HG03159 (cell line): ENCODE measurements at regions not wholly inside any gene's neighbourhood (a gene's known extent, or its start where the extent isn't known, plus 50 kb on each side); places are given as distances from the start of the nearest gene placed in this dataset.
"Not testable (repeated sequence)": the region's sequence is repeated elsewhere in the genome, so short reads cannot be mapped to it uniquely, and the experiment has no call there.

Experiments
- ATAC-seq: cut with Tn5 transposase; IDR thresholded peaks from one replicate; pipeline ENCODE4 v1.9.1; 2021; ENCODE audit warnings: mild to moderate bottlenecking, moderate library complexity; ENCODE audit not compliant: unreplicated experiment

DNA sequence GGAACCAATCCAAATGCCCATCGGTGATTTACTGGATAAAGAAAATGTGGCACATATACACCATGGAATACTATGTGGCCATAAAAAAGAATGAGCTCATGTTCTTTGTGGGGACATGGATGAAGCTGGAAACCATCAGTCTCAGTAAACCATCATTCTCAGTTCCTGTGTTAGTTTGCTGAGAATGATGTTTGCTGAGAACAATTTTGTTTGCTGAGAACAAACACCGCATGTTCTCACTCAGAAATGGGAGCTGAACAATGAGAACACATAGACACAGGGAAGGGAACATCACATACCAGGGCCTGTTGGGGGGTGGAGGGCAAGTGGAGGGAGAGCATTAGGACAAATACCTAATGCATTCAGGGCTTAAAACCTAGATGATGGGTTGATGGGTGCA lies 185.5 kb downstream of the ANXA1 start:
- ATAC-seq, result not testable (repeated sequence)

DNA sequence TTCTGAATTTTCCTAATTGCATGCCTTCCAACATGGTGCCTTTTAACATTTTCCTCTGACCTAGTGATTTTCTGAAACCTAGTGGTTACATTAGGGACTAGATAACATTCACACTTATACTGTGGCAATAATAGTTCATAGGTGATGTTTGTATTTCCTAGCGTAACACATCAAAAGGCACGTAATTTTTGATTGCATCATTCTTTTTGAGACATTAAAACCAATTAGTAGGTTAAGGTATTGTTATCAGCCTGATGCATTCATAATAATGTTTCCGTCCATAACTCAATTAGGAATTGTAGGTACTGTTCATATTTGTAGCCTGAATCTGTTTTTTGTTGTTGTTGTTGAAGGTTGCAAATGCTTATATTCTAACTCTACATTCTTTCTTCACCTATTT lies 192.4 kb downstream of the ANXA1 start:
- no peak for ATAC-seq

DNA sequence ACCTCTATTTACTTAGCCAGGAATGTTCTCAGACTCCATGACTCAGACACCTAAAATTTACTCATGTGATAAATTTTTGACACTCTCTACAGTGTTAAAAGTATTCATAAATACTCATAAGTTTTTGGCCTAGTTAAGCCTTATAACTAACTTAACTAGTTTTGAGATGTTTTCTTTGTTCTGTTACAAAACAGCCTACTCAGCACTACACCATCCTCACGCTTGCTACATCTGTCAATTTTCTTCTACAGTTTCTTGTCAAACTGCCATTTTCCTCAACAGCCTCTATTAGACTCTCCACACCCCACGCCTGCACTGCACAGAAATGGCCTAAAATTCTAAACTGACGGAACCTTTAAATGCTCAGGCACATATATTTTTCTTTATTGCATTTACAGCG lies 195.5 kb downstream of the ANXA1 start:
- ATAC-seq, result no peak

DNA sequence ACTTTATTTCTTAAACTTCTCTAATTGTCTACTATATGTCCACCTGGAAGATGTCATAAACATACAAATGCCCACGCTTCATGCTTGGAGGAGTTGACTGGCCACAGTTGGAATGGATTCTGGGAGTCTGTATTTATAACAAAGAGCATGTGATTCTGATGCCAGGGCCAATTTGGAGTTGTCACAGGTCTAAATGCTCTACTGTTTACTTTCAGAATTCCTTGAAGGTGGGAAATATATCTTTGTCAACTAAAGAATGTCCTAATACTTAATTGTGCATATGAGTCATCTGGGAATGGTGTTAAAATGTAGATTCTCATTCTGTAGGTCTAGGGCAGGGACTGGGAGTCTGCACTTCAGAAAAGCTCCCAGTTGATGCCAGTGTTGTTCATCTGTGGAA lies 196.1 kb downstream of the ANXA1 start:
- ATAC-seq, result no peak

DNA sequence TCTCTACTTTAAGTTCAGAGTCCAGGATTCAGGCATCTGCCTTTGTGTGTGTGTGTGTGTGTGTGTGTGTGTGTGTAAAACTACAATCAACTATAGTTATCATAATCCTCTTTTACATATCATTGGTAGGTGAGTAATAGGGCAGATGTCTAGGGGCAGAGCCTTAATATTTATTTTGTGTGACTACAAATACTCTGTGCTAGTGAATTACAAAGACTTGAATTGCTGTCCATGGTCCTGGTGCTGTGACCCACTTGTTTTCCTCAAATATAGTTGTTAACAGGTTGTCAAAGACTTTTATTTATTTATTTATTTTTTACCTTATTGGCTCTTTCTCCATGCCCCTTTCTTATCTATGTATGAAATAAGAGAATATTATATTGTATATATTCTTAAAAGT lies 196.8 kb downstream of the ANXA1 start:
- ATAC-seq, result no peak

DNA sequence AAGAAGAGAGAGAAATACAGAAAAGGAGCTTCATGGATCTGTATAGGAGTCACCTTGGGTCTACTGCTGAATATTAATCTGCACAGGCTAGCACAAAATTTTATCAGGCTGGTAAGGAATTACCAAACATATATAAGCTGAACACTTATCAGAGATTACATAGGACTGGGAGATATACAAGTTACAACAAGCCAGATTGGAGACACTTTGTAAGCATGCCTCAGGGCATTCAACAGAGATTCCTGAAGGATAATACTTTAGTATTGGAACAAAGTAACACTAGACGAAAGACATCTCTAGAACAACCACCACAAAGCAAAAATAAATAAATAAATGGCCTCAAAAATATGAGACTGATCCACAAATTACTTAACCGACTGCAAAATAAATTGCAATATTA lies 197.8 kb downstream of the ANXA1 start:
- no peak for ATAC-seq

DNA sequence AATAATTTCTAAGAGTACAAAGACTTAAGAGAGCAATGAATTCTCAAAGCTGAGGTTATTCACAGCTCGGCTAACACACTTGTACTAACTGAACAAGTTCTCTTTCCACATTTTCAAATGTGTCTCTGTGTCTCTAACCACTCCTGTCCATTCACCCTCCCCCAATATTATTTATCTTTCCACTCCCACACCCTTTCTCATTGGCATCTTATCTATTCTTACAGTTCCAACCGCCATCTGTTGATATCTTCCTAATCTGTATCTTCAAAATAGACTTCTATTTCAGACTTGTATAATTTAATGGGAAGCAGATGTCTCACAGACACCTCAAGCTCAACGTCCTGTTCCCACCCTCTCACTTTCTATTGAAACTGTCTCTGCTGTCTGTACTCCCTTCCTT lies 205.9 kb downstream of the ANXA1 start:
- no peak for ATAC-seq

DNA sequence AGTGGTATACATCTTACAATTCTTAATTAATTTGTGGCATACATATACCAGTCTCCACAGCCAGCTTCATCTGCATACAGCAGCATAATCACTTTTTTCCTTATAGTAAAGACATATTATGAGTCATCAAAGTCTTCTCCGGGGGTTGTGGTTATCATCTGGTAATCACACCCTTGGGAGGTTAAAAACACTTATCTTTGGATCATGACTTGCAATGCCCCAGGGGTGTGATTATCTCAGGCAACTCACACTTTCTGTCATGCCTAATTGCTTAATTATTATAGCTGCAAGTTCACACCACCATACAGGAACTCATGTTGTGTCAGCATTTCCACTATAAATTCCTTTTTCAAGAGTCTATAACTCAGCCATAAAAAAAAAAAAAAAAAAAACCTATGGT lies 218.4 kb downstream of the ANXA1 start:
- no peak for ATAC-seq

DNA sequence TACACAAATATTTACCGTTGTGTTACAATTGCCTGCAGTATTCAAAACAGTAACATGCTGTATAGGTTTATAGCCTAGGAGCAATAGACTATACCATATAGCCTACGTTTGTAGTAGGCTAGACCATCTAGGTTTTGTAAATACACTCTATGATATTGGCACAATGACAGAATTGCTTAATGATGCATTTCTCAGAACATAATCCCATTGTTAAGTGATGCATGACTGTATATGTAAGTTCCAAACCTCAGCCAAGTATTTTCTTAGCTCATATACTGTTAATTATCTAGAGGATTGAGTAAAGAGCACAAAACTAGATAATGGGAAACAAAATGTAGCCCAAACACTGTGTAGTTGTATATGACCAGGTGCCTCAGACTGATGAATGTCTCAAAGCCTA lies 220.1 kb downstream of the ANXA1 start:
- no peak for ATAC-seq

DNA sequence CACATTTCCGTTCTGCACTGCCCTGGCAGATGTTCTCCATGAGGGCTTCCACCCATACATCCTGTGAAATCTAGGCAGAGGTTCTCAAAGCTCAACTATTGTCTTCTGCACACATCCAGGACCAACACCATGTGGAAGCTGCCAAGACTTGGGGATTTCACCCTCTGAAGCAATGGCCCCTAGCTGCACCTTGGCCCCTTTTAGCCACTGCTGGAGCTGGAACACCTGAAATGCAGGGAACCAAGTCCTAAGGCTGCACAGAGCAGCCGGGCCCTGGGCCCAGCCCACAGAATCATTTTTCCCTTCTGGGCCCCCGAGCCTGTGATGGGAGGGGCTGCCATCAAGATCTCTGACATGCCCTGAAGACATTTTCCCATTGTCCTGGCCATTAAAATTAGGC lies 228.7 kb downstream of the ANXA1 start:
- ATAC-seq, result no peak

DNA sequence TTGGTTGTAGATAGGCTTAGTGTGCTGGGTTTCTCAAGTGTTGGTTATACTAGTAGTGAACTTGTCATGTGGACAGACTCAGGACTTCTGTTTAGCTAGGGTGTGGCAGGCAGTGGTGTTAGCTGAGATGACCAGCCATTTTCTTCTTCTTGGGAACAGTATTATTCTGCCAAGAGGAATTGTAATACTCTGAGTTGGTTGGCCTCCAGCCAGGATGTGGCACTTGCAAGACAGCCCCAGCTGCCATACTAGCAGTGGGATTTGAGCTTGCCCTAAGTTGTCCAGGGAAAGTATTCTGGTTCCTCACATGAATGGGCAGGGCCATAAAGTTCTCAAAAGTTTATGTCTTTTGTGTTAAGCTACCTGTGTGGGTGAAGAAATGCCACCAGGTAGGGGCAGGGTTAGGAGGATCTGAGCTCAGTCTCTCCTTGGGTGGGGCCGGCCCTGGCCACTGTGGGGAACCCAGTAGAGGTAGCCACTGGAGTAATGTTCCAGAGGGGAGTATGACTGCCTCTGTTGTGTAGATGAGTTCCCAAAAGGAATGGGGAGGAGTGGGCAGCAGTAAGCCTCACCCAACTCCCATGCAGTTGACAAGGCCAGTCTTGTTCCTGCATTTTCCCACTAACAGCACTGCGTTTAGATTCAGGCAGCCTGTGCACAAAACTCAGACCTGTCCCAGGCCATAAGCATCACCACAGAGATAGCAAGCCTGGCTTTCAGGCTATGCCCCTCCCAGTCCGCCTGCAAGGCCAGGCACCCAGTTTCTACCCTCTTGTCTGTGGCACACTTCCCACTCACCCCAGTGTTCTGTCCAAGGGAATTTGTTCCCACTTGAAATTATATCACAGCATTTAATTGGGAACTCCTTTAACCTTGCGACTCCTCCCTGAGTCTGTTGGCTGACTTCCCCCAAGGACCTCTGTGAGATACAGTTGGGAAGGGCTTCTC lies 250.7 kb downstream of the ANXA1 start:
- no peak for ATAC-seq

DNA sequence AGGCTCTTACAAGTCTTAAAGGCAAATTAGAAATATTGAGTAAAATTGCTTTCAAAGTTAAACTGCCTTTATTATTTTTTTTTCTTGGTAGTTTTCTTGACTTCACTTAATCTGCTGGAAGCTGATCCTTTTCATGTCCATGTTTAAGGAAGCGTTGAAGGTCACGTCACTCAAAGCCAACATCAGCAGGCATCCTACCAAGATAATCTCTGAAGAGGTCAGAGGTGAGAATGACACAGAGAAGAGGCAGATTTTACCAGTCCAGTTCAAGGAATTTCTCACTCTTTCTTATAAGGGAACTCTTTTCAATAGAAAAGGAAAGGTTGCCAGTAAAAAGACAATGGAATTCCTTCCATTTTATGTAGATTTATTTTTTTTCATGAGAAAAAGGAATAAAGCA lies 259.8 kb downstream of the ANXA1 start:
- no peak for ATAC-seq

DNA sequence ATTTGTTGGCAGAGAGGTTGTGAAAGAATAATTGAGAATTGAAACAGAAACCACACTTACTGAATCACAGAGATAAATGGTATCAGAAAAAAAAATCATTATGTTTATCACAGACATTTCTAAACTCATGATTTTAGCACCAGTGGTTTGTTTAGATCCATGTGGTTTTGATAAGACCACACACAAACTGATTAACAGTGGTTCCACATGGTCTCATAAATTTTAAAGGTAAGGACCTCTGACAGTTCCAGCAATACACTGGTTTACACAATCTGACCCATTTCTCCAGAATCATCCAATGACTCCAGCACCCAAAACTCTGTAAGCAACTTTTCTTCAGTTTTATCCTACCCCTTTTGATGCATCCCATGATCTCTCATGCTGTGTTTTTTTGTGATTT lies 261.2 kb downstream of the ANXA1 start:
- ATAC-seq, result no peak

DNA sequence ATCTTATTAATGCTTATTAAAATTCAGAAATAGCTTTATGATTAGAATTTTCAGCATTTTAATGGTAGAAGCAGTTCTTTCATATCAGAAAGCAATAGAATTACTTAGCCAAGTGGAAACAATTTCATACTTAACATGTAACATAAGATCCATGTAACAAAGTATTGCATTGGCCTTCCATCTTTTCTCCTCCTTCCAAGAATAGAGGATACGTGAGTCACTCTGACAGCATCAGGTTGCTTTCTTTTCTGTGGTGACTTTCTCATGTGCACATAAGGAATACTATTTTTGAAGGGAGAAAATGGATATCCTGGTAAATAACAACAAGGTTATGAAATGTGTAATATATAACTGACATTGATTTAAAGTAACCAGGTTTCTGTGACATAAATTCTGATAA lies 272.2 kb downstream of the ANXA1 start:
- ATAC-seq, result no peak

DNA sequence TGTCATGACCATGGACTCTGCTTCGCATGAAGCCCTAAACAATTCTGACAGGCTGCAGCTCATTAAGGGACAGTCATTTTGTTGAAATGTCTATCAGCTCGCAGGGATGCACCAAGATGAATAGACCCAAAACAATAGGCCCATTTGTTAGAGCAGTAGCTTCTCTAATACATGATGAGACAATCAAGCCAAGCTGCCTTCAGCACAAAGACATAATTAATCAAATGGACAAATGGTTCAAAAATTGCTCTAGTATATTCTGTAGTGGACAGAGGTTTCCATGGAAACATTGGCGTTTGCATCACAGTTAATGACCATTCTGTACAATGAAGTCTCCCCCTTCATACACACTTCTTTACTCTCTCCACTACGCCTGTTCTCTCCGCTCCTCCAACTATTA lies 274.6 kb downstream of the ANXA1 start:
- no peak for ATAC-seq

DNA sequence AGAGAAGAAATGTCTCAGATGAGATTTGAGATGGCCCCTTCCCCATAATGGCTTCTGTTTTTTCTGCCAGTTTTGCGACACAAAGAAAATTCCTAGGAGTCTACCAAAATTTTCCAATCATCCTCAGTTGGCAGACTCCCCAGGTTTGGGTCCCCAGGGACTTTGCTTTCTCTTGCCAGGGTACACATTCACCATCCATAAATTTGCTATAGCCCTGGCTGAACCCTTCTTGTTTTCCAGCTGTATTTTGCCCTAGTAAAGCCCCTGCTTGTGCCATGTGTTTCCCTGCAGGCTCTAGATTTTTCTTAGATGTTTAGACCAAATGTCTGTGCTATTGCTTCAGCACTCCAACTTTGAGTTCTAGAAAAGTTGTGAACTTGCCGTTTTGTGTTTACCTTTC lies 283.2 kb downstream of the ANXA1 start:
- no peak for ATAC-seq

DNA sequence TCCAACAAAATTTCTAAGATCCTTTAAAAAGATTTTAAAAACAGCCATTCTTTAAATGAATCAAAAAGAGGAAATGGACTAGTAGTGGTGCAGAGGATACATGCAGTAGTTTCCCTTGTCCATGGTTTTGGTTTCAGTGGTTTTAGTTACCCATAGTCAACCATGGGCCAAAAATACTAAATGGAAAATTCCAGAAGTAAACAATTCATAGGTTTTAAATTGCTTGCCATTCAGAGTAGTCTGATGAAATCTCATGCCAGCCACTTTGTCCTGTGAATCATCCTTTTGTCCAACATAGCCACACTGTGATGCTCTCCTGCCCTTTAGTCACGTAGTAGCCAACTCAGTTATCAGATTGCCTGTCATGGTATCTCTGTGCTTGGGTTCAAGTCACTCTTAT lies 286.1 kb downstream of the ANXA1 start:
- ATAC-seq, result peak; percentile 87

DNA sequence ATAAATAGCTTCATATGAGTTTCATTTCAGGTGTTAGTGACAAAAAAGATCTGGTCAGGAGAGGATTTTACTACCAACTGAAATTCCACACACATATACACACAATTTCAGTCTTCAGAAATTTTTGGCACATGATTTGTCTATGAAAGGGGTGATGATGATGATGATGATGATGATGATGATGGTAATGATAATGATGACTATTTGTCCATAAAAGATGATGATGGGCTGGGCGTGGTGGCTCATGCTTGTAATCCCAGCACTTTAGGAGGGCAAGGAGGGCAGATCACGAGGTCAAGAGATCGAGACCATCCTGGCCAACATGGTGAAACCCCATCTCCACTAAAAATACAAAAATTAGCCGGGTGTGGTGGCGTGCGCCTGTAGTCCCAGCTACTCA lies 288.2 kb downstream of the ANXA1 start:
- ATAC-seq, result not testable (repeated sequence)

DNA sequence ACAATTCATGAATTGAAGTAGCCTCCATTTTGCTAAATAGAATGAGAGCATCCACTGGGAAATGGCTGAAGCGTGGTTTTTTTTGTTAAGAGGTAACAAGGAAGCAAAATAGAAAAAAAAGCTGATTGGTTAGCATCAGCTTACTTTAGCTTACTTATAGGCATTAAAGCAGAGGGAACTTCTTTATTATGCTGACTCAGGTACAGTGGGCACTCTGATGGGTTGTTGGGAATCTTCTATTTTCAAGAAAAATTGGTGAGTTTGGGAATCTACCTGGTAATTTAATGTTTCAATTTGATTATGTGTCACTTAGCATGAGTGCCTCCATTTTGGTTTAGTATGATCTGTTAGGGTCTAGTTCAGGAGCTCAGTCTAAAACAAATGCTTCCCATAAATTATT lies 289.6 kb downstream of the ANXA1 start:
- ATAC-seq, result no peak

DNA sequence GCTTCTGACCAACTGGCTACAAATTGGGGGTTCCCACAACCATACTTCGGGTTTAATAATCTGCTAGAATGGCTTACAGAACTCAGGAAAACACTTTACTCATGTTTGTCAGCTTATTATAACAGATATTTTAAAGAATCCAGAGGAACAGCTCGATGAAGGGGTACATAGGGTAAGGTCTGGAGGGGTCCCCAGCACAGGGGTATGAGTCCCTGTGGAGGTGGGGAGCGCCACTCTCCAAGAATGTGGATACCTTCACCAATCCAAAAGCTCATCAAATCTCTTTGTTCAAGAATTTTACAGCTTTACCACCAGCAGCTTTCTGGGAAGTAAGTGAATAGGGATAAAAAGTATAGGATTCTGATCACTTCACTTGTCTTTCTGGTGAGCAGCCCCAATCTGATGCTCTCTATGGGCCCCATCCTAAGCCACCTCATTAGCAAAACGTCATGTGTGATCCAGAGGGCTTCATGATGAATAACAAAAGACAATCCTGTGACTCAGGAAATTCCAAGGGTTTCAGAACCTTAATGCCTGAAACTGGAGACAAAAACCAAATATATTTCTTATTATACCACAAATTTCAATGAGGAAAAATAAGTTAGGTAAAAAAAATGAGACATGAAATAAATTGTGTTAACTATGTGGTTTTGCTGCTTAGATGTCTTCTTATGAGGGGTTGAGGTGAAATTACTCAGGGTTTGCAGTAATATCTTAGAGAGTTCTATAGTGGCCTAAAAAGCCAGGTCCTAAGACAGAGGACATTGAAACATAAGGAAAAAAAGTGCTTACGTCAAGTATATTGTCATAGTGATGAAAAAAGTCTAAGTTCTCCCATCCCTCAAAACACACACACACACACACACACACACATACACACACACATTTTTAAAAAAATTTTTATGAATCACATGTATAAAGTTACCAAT lies 290.5 kb downstream of the ANXA1 start:
- no peak for ATAC-seq

DNA sequence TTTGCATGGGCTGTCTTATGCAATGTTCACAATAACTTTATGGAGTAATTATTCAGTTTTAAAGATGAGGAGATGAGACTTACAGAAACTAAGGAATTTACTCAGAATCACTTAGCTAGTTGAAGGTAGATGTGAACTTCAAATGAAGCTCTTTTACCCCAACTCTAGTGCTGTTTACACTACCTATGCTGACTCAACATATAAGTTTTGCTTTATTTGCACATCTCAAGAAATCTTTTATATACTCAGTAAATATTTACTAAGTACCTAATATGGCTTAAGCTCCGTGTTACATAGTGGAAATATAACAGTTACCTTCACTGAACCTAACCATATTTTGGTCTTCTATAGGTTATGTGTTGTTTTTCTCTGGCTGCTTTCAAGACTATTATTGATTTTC lies 293.2 kb downstream of the ANXA1 start:
- ATAC-seq, result no peak

DNA sequence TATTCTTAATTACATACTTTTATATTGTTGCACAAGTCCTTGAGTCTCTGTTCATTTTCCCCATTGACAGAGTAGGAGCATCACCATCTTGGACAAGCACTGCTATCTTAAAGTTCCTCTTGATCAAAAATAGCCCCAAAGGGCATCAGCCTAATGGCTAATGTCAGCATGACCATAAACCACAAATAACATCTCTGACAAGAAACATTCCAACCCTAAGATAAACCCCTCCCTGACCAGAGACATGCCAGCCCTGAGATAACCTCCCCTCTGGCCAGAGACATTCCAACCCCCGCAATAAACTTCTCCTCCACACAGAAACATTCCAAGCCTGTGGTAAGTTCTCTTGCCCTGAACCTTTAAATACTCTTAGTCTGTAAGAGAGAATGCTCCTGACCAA lies 293.7 kb downstream of the ANXA1 start:
- not testable (repeated sequence) for ATAC-seq
